GM13976 (cell line): ENCODE measurements at regions not wholly inside any gene's neighbourhood (a gene's known extent, or its start where the extent isn't known, plus 50 kb on each side); places are given as distances from the start of the nearest gene placed in this dataset.

Experiments used
- DNase-seq: peaks from one replicate; pipeline ENCODE4 v3.0.0; 2012; ENCODE audit warnings: low spot score
- CTCF ChIP-seq: IDR thresholded peaks from 2 replicates; pipeline ENCODE4 v1.5.1; 2012; ENCODE audit warnings: borderline replicate concordance, mild to moderate bottlenecking; ENCODE audit not compliant: insufficient read depth; ENCODE audit errors: extremely low read depth, missing control alignments, control extremely low read depth
- in situ Hi-C: fragments of 300-500 bp; cut with MboI; formaldehyde crosslinking; loops from one replicate; pipeline ENCODE4 v1.12.0; 2022; ENCODE audit warnings: low sequenced_read_pairs, mixed read lengths, inconsistent platforms; ENCODE audit not compliant: unreplicated experiment

GRCh38 chr20:61053487-61053886 is 198.6 kb upstream of the CDH4 start:
- no peak for TF ChIP-seq CTCF
- in situ Hi-C loops: no loop called here
- DNase-seq: no peak

- TF ChIP-seq CTCF: no peak
- in situ Hi-C loops: no loop called here
- no peak for DNase-seq
Observed at GRCh38 chr20:61053889-61054288, 198.2 kb upstream of the CDH4 start.

GRCh38 chr20:61054411-61054810 is 197.7 kb upstream of the CDH4 start:
- no peak for TF ChIP-seq CTCF
- no peak for DNase-seq
- in situ Hi-C loops: no loop called here

GRCh38 chr20:61055180-61056010 is 196.7 kb upstream of the CDH4 start:
- TF ChIP-seq CTCF: no peak
- in situ Hi-C loops: no loop called here
- DNase-seq: no peak

- no peak for TF ChIP-seq CTCF
- no peak for DNase-seq
- in situ Hi-C loops: no loop called here
Observed at GRCh38 chr20:61056116-61056515, 195.9 kb upstream of the CDH4 start.

GRCh38 chr20:61056627-61057442 is 195.2 kb upstream of the CDH4 start:
- in situ Hi-C loops: no loop called here
- no peak for TF ChIP-seq CTCF
- DNase-seq: no peak
